Uterus (tissue), 3 donors: ENCODE measurements at regions not wholly inside any gene's neighbourhood (a gene's known extent, or its start where the extent isn't known, plus 50 kb on each side); places are given as distances from the start of the nearest gene placed in this dataset.

Source experiments
- DNase-seq, 2 donors: peaks; one replicate each; pipeline ENCODE4 v3.0.0-alpha.2; 2019 to 2020
- H3K27ac ChIP-seq, 2 donors: fragments of 200-600 bp; sonication (generic); 1 replicate in 1 of 2; 2 replicates in 1 of 2; pipeline ENCODE4 v1.5.1; 2016 to 2018
- H3K27me3 ChIP-seq, 2 donors: fragments of 200-600 bp; sonication (generic); one replicate each; pipeline ENCODE4 v1.5.1; 2018 to 2019; ENCODE audit warnings: control low read depth in 1 of 2
- H3K36me3 ChIP-seq, 2 donors: fragments of 200-600 bp; sonication (generic); one replicate each; pipeline ENCODE4 v1.5.1; 2019; ENCODE audit warnings: control low read depth in 1 of 2
- H3K4me1 ChIP-seq, 2 donors: fragments of 200-600 bp; sonication (generic); one replicate each; pipeline ENCODE4 v1.5.1; 2018 to 2019; ENCODE audit warnings: control low read depth in 1 of 2
- H3K4me3 ChIP-seq, 2 donors: fragments of 200-600 bp; sonication (generic); 1 replicate in 1 of 2; 2 replicates in 1 of 2; pipeline ENCODE4 v1.5.1; 2018 to 2019; ENCODE audit warnings: mild to moderate bottlenecking in 1 of 2
- H3K9me3 ChIP-seq, 2 donors: fragments of 200-600 bp; sonication (generic); one replicate each; pipeline ENCODE4 v1.5.1; 2019; ENCODE audit warnings: control low read depth in 1 of 2
- CTCF ChIP-seq, 4 experiments: fragments of 200-600 bp in 2 of 4; fragments of 450-650 bp in 2 of 4; sonication (generic) in 2 of 4; IDR thresholded peaks; one replicate each; pipeline ENCODE4 v1.5.1; 2016 to 2019; ENCODE audit warnings: antibody characterized with exemption in 4 of 4, mild to moderate bottlenecking in 2 of 4, moderate library complexity in 1 of 4
- POLR2A ChIP-seq, 2 donors: fragments of 450-650 bp; IDR thresholded peaks; one replicate each; pipeline ENCODE4 v1.6.1; 2016; ENCODE audit warnings: antibody characterized with exemption in 2 of 2, mild to moderate bottlenecking in 1 of 2, moderate library complexity in 1 of 2
- intact Hi-C: fragments of 100-400 bp; cut with DNase I; formaldehyde crosslinking; loops from one replicate; pipeline ENCODE4 v1.15.1; 2023; ENCODE audit warnings: low total_unique reads
- donor health status: DM: yes; HTN: yes; CAD: no.

DNA sequence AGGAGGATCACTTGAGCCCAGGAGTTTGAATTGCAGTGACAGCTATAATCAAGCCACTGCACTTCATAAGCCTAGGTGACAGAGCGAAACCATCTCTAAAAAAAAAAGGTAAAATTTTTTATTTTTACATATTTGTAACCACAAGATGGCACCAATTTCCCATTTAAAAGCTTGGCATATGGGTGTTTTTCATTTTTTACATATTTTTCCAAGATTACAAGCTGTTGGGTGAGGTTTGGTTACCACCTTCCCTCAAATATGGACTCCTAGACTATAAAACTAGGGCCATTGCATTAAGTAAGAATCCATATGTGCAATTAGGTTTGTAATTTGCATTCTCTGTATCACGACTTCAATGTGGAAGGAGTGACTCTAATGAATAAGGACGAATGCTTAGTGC, 129.3 kb upstream of the ACBD5 start:
- intact Hi-C loops = no loop called here
- no peaks in the 10 kb centered on the region for H3K36me3 ChIP-seq
- H3K27ac ChIP-seq = no peak overlapping the region
- H3K4me1 ChIP-seq = no peaks in the 10 kb centered on the region
- no peaks in the 10 kb centered on the region for H3K9me3 ChIP-seq
- H3K27me3 ChIP-seq = no peaks in the 10 kb centered on the region
- no peak overlapping the region for H3K4me3 ChIP-seq
- no peak for DNase-seq
- TF ChIP-seq CTCF (IDR thresholded peaks at IDR 0.05) (peak in 1 of 4 experiments; percentile 2), POLR2A (IDR thresholded peaks at IDR 0.05) (no peak)

DNA sequence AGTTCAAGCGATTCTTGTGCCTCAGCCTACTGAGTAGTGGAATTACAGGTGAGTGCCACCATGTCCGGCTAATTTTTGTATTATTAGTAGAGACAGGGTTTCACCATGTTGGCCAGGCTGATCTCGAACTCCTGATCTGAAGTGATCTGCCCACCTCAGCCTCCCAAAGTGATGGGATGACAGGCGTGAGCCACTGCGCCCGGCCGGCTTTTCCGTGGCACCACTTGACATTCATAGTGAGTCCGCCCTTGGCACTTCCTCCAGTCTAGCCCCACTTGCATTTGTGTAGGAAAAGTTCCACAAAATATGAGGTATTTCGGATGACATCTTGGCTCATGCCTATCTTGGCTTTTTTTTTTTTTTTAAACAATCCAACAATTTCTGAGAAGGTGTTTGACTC, 128.1 kb upstream of the ACBD5 start:
- H3K36me3 ChIP-seq = no peaks in the 10 kb centered on the region
- H3K4me1 ChIP-seq = no peaks in the 10 kb centered on the region
- no peak overlapping the region for H3K4me3 ChIP-seq
- no peak for DNase-seq
- intact Hi-C loops = no loop called here
- TF ChIP-seq POLR2A (IDR thresholded peaks at IDR 0.05) (no peak), CTCF (IDR thresholded peaks at IDR 0.05) (no peak)
- no peaks in the 10 kb centered on the region for H3K27me3 ChIP-seq
- no peaks in the 10 kb centered on the region for H3K9me3 ChIP-seq
- no peak overlapping the region for H3K27ac ChIP-seq

- Histone ChIP-seq H3K27me3 (no peaks in the 10 kb centered on the region), H3K4me1 (no peaks in the 10 kb centered on the region), H3K9me3 (no peaks in the 10 kb centered on the region), H3K27ac (no peak overlapping the region), H3K36me3 (no peaks in the 10 kb centered on the region), H3K4me3 (no peak overlapping the region)
- TF ChIP-seq POLR2A (IDR thresholded peaks at IDR 0.05) (no peak), CTCF (IDR thresholded peaks at IDR 0.05) (no peak)
- DNase-seq = no peak
- intact Hi-C loops = no loop called here
Observed at GRCh38 chr10:27366769-27367168, 126.2 kb upstream of the ACBD5 start.

DNA sequence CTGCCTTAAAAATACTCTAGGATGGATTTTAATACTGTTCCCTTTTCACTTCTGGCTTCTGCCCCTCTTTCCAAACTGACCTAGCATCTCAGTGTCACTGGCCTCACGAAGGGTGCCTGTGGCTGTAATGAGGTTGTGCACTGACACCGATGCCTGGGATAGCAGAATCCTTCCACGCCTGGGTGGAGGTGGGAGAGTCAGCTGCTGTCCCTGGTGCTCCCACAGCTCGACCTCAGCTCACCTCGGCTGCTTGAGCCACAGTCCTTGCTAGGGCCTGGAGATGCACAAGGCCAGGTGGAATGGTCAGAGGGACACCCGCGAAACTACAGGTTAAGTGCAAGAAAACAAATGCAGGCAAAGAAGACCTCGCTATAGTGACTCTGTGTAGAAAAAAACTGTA, 123.4 kb upstream of the ACBD5 start:
- no peaks in the 10 kb centered on the region for H3K9me3 ChIP-seq
- TF ChIP-seq POLR2A (IDR thresholded peaks at IDR 0.05) (no peak), CTCF (IDR thresholded peaks at IDR 0.05) (no peak)
- no peaks in the 10 kb centered on the region for H3K27me3 ChIP-seq
- no peaks in the 10 kb centered on the region for H3K4me1 ChIP-seq
- no peak overlapping the region for H3K4me3 ChIP-seq
- intact Hi-C loops = no loop called here
- H3K36me3 ChIP-seq = no peaks in the 10 kb centered on the region
- no peak for DNase-seq
- no peak overlapping the region for H3K27ac ChIP-seq

GRCh38 chr10:27360581-27361172, 120.1 kb upstream of the ACBD5 start:
- peak; percentile 29 to 46 for DNase-seq
- no peak overlapping the region for H3K27ac ChIP-seq
- no peaks in the 10 kb centered on the region for H3K9me3 ChIP-seq
- H3K4me1 ChIP-seq = no peaks in the 10 kb centered on the region
- no peak overlapping the region for H3K4me3 ChIP-seq
- TF ChIP-seq POLR2A (IDR thresholded peaks at IDR 0.05) (no peak), CTCF (IDR thresholded peaks at IDR 0.05) (peak; percentile 38 to 48 (median 40))
- intact Hi-C loops = no loop called here
- H3K36me3 ChIP-seq = no peaks in the 10 kb centered on the region
- H3K27me3 ChIP-seq = no peaks in the 10 kb centered on the region
